ENCODE measurements at regions not wholly inside any gene's neighbourhood (a gene's known extent, or its start where the extent isn't known, plus 50 kb on each side); places are given as distances from the start of the nearest gene placed in this dataset.
"Not testable (repeated sequence)": the region's sequence is repeated elsewhere in the genome, so short reads cannot be mapped to it uniquely, and the experiment has no call there.

DNA sequence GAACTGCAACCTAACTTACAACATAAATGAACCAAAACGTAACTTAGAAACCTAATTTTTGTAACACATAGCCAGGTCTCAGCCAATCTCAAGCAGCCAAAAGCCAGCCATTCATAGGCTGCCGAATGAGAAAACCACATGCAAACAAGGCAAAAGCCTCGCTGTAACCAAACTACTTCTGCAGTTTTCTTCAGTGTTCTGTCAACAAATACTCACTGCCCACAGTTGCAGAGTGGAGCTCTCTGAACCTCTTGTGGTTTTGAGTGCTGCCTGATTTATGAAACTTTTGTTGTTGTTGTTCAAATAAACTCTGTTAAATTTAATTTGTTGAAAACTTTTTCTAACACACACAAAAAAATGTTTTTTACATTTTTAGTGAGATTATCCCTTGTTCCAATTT is 251.2 kb downstream of the PAPSS1 start:
- DNase-seq (ENCODE audit: low spot score): no peak

DNA sequence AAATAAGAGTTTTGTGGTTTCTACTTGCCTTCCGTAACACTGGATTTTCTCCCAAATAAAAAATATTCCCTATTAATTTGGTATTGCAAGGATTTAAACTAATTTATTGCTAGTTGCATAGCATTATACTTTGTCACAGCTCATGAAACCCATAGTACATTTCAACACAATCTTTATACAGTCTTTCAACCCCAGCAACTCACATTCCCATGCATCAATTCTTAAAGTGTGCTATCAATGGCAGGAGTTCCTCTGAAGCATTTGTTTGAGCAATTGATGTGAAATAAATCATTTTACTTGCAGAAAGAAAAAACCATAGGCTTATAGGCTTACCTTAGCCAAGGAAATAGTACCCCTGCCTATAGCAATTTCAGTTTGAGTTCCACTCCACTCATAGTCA is 251.9 kb downstream of the PAPSS1 start:
- no peak for DNase-seq (ENCODE audit: low spot score)

- no peak for DNase-seq (ENCODE audit: low spot score)
Measured at GRCh38 chr4:107467461-107467860, 252.6 kb downstream of the PAPSS1 start.

- no peak for DNase-seq (ENCODE audit: low spot score)
Measured at GRCh38 chr4:107458194-107458593, 261.8 kb downstream of the PAPSS1 start.

DNA sequence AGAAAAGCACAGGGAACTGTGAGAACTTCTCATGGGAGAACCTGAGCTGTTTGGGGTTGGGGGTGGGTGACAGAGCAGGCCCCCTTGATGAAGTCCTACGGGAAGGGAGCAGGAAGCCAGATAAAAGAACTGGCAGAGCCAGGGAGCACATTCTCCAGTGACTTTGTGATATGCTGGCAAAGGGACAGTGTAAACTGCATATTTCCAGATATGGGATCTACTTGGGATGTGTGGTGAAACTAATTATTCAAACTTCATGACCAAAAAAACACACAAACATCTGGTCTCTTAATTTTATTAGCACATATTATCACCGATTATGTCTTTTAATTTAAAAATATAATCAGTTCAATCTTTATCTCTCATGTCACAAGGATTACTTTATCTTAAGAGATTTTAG is 266.0 kb downstream of the PAPSS1 start:
- peak; percentile 13 for DNase-seq (ENCODE audit: low spot score)

DNA sequence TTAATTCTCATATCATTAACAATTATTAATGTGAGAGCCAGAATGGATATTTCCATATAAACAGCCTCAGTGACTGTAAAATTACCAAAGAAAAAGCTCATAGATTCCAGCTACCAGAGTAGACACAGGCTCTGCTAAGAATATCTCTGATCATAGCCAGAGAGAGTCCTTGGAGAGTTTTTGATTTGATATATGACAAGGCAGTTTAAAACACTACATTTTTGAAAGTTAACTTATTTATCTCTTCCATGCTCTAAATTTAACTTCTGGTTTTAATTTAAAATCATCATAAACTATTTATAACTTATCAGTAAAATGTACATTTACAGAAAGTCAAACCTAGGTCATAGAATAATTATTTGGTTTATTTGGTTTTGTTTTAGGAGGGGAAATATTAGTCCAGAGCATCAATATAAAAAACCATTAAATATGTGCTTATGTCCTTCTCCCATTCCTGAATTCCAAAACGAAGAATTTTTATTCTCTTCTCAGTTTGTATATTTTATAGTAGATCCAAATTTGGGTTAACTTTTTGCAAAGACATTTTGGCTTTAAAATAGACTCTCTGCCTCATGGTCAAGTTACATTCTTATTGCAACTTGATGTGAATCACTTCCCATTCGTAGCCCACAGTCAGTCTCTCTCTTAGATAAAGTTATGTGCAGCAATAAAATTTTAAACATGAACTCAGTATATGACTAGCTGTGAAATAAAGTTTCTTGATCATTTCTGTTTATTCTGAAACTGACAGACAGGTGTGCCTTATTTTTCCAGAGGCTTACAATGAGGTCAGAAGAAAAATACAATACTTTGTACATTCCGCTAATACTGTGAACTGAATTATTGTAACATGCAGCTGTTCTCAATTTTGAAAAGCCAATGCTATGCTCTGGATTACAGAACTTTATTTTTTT is 267.1 kb downstream of the PAPSS1 start:
- DNase-seq (ENCODE audit: low spot score): peak; percentile 5

- no peak for DNase-seq (ENCODE audit: low spot score)
Measured at GRCh38 chr4:107449611-107450369, 270.2 kb downstream of the PAPSS1 start.

- DNase-seq (ENCODE audit: low spot score): no peak
Measured at GRCh38 chr4:107442538-107443111, 277.4 kb downstream of the PAPSS1 start.

- no peak for DNase-seq (ENCODE audit: low spot score)
Measured at GRCh38 chr4:107439401-107439800, 280.6 kb downstream of the PAPSS1 start.

DNA sequence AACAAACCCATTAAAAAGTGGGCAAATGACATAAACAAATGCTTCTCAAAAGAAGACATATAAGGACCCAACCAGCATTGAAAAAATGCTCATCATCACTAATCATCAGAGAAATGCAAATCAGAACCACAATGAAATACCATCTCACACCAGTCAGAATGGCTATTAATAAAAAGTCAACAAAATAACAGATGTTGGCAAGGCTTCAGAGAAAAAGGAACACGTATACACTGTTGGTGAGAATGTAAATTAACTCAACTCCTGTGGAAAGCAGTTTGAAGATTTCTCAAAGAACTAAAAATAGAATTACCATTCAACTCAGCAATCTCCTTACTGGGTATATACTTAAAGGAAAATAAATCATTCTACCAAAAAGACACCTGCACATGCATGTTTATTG is 283.6 kb downstream of the PAPSS1 start:
- DNase-seq (ENCODE audit: low spot score): not testable (repeated sequence)

DNA sequence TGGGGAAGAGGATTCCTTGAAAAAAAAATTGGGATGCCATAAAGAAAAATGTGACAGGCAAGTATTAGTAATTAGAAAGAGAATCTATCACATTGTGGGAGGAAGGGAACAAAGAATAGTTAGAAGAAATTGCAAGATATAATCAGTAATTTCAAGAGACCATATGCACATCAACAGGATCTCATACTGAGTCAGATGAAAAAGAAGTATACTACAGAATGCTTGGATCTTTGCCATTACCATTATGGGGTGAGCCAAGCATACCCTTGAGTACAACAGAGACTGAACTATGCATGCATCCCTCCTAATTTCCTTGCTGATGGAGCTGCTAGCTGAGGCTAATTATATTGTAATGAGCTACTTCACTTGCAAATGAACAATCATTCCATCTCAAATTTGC is 287.6 kb downstream of the PAPSS1 start:
- DNase-seq (ENCODE audit: low spot score): no peak

GRCh38 chr4:107423677-107424405 is 296.2 kb downstream of the PAPSS1 start:
- DNase-seq (ENCODE audit: low spot score): peak; percentile 37

GRCh38 chr4:107419536-107419935 is 300.5 kb downstream of the PAPSS1 start:
- not testable (repeated sequence) for DNase-seq (ENCODE audit: low spot score)

DNA sequence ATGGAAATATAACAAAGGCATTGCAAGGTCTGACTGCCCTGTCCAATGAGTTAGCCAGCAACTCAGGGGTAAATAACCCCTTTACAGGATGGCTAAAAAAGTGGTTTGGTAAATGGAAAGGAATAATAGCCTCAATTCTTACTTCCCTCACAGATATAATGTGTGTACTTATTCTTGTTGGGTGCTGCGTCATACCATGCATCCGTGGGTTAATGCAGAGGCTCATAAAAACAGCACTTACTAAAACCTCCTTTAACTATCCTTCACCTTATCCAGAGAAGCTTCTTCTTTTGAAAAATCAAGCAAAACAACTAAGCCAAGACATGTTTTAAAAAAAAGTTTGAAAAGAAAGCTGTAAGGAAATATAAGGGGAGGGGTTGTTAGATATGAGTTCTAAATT is 301.0 kb downstream of the PAPSS1 start:
- DNase-seq (ENCODE audit: low spot score): no peak

GRCh38 chr4:107415490-107415889 is 304.5 kb downstream of the PAPSS1 start:
- DNase-seq (ENCODE audit: low spot score): not testable (repeated sequence)

GRCh38 chr4:107409872-107410271 is 310.2 kb downstream of the PAPSS1 start:
- not testable (repeated sequence) for DNase-seq (ENCODE audit: low spot score)

DNA sequence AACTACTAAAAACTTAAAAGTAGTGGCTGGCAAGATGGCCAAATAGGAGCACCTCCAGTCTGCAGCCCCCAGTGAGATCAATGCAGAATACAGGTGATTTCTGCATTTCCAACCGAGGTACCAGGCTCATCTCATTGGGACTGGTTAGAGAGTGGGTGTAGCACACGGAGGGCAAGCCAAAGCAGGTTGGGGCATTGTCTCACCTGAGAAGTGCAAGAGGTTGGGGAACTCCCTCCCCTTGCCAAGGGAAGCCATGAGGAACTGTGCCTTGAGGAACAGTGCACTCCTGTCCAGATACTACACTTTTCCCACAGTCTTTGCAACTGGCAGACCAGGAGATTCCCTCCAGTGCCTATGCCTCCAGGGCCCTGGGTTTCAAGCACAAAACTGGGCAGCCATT is 311.1 kb downstream of the PAPSS1 start:
- no peak for DNase-seq (ENCODE audit: low spot score)

DNA sequence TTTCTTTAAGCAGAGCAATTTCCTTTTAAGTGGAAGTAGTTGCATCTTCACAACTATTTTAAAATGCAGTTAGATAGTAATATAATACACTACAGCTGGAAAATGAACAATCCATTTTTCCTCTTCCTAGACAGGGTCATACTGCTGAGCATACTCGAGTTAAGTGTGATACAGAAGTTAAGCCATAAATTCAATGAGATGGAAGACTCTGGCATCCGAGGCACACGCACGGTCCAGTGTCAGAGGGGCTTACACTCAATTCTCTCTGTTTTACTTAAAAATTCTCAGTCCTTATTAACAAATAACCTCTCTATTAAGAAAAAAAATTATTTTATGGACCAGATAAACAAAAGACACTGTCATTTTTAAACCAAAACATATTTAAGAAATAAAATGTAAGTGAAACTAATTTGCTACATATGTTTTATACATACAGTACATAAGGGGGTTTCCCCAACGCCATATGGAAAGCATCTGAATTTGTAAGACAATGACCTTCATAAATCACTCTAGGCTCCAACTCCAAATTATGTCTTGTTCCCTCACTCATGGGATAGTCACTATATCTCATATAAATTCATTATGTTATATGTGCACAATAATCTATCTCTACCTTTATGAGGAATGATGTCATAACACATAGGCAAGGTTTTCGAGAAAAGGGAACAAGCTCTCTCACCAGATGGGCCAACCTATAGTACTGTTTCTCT is 315.3 kb downstream of the PAPSS1 start:
- no peak for DNase-seq (ENCODE audit: low spot score)

DNA sequence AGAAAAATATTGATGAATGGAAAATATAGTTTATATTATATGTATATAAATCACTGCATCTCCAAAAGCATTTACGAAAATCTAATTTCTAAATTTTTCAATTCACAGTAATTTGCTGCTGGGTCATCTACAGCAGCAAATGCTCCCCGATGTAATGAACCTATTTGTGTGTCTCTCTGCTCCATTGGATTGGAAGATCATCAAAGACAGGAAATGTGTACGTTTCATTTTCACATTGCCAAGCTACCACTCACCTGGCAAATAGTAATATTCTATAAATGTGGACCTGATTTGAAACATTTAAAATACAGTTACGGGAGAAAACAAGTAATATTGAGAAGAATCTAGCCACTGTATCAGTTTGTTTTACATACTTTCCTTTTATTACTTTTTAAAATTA is 317.7 kb downstream of the PAPSS1 start:
- no peak for DNase-seq (ENCODE audit: low spot score)

- peak; percentile 20 for DNase-seq (ENCODE audit: low spot score)
Measured at GRCh38 chr4:107392951-107393350, 327.1 kb downstream of the PAPSS1 start.

DNA sequence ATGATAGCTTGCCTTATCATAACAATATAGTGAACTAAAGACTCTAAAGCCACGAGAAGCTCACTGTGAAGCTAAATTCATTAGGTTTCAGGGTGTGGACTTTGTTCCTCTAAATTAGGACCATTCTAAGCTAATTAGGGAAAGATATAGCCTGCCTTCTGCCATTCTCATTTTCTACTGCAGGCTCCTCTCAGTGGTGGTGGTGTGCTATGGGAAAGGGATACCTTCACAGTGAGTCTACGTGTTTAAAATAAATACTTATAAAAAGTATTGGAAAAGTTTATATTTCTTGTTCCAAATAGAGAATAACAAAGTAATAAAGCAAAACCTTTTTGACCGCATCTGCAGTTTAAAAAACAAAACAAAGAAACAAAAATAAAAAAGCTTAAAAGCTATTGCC is 327.7 kb downstream of the PAPSS1 start:
- no peak for DNase-seq (ENCODE audit: low spot score)

All from umbilical cord (tissue), 1 donor.